NCI-H748 (cell line): ENCODE measurements at regions not wholly inside any gene's neighbourhood (a gene's known extent, or its start where the extent isn't known, plus 50 kb on each side); places are given as distances from the start of the nearest gene placed in this dataset.

Experiments used
- DNase-seq: peaks from one replicate; lab custom pipeline; 2025; ENCODE audit not compliant: unreplicated experiment; lab: John Stamatoyannopoulos, UW

GRCh38 chr7:47666164-47666862 lies 84.4 kb upstream of the TNS3 start:
- DNase-seq: no peak

GRCh38 chr7:47664650-47665195 lies 82.8 kb upstream of the TNS3 start:
- DNase-seq: no peak

DNA sequence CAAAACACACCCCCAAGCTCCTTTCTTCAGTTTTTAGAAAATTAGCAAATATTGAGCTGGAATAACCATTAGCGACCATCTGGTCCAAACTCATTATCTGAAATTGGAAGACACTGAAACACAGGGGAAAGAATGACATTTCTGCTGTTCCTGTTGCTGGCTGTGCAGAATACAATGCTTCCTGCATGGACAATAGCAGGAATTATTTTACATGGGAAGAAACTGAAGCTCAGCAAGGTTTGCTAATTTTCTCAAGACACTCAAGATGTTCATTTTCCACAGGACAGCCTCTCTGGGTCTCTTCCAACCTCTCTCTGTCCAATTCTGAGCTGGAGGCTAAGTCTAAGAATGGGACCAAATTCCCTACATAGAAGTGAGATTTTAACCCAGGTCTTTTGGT lies 81.9 kb upstream of the TNS3 start:
- no peak for DNase-seq

DNA sequence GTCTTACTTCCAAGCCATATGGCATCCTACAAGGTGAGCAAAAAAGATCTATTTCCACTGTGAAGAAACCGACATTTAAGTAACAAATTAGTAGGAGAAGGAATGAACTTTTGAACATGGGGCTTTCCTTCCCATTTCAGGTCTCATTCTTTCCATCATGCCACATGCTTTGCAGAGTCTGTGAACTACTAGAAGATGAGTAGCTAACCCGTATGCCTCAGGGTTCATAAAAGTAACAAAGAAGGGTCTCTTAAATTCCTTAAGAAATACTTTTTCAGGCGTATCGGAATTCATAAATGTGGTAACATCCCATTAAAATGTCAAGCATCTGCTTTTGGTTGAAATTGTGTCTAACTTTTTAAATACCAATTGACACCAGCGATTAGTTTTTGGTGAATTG lies 81.3 kb upstream of the TNS3 start:
- no peak for DNase-seq

DNA sequence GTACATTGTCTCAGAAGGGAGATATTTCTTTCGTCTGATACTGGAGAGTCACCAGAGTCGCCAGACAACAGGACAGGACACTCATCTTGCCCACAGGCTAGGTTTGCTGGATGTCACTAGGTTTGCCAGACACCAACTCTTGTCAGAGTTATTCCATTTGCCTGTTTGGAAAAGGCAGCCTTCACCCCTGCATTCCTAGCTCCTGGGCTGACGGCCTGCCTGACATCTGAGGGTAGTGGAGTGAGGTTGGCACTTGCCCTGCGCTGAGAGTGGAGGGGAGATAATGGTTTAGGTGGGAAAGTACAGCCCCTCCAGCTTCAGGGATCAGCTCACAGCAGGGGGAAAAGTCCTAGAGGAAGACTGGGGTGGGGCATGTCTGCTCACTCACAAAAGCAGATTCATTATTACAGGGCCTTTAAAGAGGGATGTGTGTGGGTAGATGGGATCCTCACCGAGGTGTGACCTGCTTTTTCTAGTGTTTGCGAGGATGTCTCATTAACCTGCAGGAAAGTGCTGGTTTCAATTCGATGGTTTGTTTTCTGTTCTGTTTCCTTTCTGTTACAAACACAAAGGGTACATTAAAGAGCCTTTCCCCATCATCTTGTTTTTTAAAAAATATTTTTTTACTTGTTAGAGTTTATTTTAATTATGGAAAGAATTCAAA lies 79.3 kb upstream of the TNS3 start:
- peak; percentile 12 for DNase-seq

DNA sequence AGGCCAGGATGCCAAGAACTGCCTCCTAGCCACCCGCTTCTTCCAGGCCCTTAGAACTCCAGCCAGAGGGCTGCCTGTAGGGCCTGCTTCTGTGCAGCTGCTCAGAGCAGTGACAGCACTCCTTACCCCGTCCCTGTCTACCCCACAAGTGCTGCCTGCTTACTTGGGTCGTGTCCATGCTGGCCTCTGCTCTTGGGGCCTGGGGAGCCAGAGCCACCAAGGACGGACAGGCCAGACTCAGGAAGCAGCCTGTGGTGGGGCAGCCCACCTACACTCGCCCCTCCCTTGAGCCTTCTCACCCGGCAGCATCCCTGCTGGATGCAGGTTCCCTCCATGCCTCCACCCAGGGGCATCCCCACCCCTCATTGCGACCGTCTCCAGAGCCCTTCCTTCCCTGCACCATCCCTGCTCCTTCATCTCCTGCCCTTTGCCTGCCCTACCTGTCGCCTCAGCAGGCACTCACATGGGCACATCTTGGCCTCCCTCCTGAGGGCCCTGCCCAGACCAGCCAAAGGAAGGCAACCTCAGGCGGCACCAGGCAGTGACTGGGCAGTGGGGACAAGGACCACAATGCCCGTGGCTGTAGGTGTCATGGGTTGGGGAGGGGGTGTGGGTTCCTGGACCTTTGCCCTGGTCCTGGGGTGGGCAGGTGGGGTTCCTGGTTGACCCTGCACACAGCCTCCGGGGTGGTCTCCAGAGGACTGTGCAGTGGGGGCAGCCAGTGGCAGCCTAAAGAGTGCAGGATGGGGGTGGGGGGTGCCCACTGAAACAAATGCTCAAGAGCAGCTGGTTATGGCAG lies 78.0 kb upstream of the TNS3 start:
- no peak for DNase-seq

GRCh38 chr7:47658886-47659635 lies 77.2 kb upstream of the TNS3 start:
- no peak for DNase-seq

- no peak for DNase-seq
Measured at GRCh38 chr7:47657126-47657525, 75.2 kb upstream of the TNS3 start.

DNA sequence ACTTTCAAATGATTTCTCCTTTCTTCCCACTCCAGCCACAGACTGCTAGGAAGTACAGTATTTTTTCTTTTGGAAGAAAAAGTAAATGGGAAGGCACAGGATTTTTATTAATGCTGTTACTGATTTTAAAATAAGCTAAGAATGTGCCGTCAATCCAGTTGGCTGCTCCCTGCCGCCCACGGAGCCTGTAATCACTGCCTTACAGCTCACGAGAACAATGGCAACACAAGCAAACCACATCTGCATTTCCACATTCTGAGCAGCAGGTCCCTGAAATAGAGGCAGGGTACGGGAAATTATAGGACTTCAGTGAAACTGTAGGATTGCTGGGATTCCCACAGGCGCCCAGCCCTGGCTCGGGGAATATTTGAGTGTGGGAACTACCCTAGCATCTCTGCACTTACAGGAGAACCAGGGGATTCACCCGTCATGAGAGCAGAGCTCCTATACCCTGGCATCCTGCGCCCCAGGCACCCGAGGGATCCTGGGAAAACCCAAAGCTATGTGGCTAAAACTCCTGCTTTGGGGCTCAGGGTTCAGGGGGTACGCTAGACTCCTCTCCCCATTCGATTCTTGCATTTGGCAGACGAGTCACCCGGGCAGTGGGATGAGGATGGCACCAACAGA lies 72.9 kb upstream of the TNS3 start:
- DNase-seq: no peak

- no peak for DNase-seq
Measured at GRCh38 chr7:47653550-47654411, 71.9 kb upstream of the TNS3 start.

GRCh38 chr7:47652591-47652990 lies 70.7 kb upstream of the TNS3 start:
- no peak for DNase-seq

DNA sequence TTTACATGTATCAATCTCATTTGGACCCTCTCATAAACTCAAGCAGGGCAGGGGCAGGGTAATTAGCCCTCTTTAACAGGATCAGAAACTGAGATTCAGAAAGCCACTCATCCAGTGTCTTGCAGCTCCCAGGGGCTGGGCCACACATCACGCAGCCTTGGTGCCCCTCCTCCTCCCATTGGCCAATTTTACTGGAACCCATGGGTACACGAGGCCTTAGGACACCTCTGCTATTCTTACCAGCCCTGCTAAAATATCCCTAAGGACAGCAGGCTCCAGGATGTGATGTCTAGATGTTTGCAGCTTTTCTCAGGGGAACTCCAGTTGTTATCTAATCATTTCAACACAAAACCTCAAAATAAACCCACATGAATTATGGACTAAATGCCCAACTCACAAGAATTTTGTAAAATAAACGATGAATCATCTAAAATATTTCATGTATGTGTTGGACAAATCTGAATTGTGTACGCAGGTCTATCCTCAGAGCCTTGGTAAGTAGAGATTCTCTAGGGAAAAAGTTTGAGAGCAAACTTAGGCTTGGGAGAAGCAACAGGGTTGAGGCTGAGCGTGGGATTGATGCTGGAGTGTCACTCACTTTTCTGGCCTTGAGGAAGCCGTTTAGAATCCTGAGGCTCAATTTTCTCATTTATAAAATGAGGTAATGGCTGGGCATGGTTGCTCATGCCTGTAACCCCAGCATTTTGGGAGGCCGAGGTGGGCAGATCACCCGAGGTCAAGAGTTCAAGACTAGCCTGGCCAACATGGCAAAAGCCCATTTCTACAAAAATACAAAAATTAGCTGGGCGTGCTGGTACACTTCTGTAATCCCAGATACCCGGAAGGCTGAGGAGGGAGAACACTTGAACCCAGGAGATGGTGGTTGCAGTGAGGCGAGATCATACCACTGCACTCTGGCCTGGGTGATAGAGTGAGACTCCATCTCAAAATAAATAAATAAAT lies 69.7 kb upstream of the TNS3 start:
- no peak for DNase-seq

DNA sequence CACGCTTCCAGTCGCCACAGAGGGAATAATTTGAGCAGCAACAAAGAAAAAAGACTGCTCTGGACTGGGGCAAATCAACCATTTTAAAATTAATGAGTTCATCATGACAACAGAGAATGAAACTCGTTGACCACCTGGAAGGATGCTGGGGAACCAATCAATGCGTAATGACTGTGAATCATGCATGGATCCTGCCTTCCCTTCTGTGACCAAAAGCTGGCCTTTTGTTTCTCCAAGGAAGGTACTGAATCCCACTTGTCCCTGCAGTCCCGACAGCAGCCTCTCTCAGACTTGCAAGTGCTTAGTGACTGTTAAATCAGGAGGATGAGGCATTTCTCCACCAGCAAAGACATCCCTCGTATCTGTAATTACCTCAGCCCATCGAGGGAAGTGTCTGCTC lies 68.0 kb upstream of the TNS3 start:
- no peak for DNase-seq

- no peak for DNase-seq
Measured at GRCh38 chr7:47648275-47648925, 66.5 kb upstream of the TNS3 start.

DNA sequence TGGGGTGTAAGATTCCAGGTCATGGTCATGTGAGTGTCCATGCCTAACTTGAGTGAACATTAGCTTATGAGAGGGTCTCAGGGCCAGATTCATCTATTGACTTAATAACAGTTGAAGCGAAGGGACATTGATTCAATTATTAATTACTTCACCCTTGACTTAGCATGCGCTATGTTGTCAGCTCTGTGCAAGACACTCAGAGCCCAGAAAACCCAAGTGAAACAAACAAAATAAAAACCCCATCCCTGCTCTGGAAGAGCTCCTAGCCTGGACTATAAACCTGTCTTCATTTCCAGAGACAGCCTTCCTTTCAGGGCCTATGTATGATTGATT lies 66.0 kb upstream of the TNS3 start:
- no peak for DNase-seq

DNA sequence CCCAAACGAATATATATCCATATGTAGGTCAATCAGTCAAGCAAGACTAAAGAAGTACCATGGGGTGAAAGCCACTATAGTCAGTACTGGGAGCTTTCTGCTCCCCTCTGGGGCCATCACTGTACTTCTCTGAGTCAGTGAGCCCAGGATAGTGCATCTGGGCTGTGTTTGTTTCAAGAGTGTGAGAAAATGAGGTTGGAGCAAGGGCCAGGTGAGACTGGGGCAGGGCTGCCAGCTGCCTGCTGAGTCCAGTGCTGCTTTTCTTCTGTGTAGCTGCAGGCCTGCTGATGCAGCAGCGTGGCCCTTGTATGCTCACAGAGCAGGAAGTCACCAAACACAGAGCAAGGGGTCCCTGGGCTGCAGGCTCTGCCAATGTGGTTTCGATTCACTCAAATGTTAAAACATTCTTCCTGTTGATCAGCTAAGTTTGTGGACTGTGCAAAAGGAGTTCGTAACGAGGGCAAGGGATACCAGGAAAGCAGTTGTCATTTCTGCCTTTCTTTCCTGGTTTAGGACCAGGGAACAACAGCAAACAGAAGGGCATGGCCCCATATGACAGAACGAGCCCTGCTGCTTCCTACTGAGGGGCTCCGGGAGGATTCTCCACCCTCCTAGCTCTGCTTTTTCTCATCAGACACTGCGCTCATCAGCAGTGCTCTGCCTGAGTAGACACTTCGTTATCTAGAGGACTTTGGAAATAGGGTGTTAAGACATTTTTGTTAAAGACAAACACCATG lies 65.4 kb upstream of the TNS3 start:
- DNase-seq: no peak

DNA sequence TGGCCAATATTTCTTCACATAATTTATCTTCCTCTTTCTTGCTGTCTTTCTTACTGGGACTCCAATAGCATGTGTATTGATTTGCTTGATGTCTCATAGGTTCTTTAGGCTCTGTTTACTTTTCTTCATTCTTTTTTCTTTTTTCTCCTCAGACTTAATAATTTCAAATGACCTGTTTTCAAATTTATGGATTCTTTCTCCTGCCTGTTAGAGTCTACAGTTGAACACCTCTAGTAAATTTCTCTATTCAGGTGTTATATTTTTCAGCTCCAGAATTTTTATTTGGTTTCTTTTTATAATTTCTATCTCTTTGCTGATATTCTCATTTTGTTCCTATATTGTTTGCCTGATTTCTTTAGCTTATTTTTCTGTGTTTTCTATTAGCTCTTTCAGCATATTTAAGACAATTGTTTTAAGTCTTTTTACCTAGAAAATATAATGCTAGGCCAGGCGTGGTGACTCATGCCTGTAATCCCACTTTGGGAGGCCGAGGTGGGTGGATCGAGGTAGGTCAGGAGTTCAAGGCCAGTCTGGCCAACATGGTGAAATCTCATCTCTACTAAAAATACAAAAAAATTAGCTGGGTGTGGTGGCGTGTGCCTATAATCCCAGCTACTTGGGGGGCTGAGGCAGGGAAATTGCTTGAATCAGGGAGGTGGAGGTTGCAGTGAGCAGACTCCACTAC lies 61.9 kb upstream of the TNS3 start:
- no peak for DNase-seq
